ENCODE measurements at regions not wholly inside any gene's neighbourhood (a gene's known extent, or its start where the extent isn't known, plus 50 kb on each side); places are given as distances from the start of the nearest gene placed in this dataset.

GRCh38 chr1:225711236-225711937 lies 58.5 kb upstream of the ENAH start:
- POLR2A ChIA-PET = interaction anchor here (0.6 to 1.4 kb wide), 2 partner anchors 17 to 107 kb away, joined by 3 to 6 read pairs; no protein-coding TSS in a partner anchor
- Histone ChIP-seq H3K36me3 (ENCODE audit: insufficient read depth, low read length) (no peaks in the 10 kb centered on the region), H4K20me1 (ENCODE audit: insufficient read depth, low read length) (no peaks in the 10 kb centered on the region), H3K4me1 (ENCODE audit: insufficient read depth, low read length, poor library complexity, severe bottlenecking) (no peaks in the 10 kb centered on the region), H3K79me2 (ENCODE audit: insufficient read depth, low read depth, low read length) (no peaks in the 10 kb centered on the region), H3K9me3 (ENCODE audit: low read length) (no peaks in the 10 kb centered on the region), H3K9me2 (ENCODE audit: insufficient read depth, low read length) (no peaks in the 10 kb centered on the region), H3K4me2 (ENCODE audit: low read length) (no peak overlapping the region), H2AFZ (ENCODE audit: low read length) (no peak overlapping the region), H3K27ac (ENCODE audit: low read depth, low read length, poor library complexity, severe bottlenecking) (no peak overlapping the region), H3K4me3 (ENCODE audit: low read depth, low read length, poor library complexity, severe bottlenecking) (no peak overlapping the region)
- TF ChIP-seq CTCF (conservative IDR thresholded peaks at IDR 0.05; ENCODE audit: low read length) (no peak), EZH2phosphoT487 (IDR thresholded peaks at IDR 0.05; ENCODE audit: borderline replicate concordance, low read depth, low read length) (no peak)
- intact Hi-C loops (cut with micrococcal nuclease; ENCODE audit: unreplicated experiment) = no loop called here
- CTCF ChIA-PET (ENCODE audit: unreplicated experiment) = no interaction called here
- DNase-seq (ENCODE audit: low spot score) = no peak
- no TSS peak for BruUV-seq (replicated peaks)

GRCh38 chr1:225712391-225712790 lies 59.5 kb upstream of the ENAH start:
- Histone ChIP-seq H3K4me1 (ENCODE audit: insufficient read depth, low read length, poor library complexity, severe bottlenecking) (no peaks in the 10 kb centered on the region), H3K27ac (ENCODE audit: low read depth, low read length, poor library complexity, severe bottlenecking) (no peak overlapping the region), H2AFZ (ENCODE audit: low read length) (no peak overlapping the region), H3K9me3 (ENCODE audit: low read length) (no peaks in the 10 kb centered on the region), H4K20me1 (ENCODE audit: insufficient read depth, low read length) (no peaks in the 10 kb centered on the region), H3K9me2 (ENCODE audit: insufficient read depth, low read length) (no peaks in the 10 kb centered on the region), H3K4me3 (ENCODE audit: low read depth, low read length, poor library complexity, severe bottlenecking) (no peak overlapping the region), H3K4me2 (ENCODE audit: low read length) (no peak overlapping the region), H3K36me3 (ENCODE audit: insufficient read depth, low read length) (no peaks in the 10 kb centered on the region), H3K79me2 (ENCODE audit: insufficient read depth, low read depth, low read length) (no peaks in the 10 kb centered on the region)
- TF ChIP-seq EZH2phosphoT487 (IDR thresholded peaks at IDR 0.05; ENCODE audit: borderline replicate concordance, low read depth, low read length) (no peak), CTCF (conservative IDR thresholded peaks at IDR 0.05; ENCODE audit: low read length) (no peak)
- intact Hi-C loops (cut with micrococcal nuclease; ENCODE audit: unreplicated experiment) = no loop called here
- no peak for DNase-seq (ENCODE audit: low spot score)
- BruUV-seq (replicated peaks) = no TSS peak
- ChIA-PET CTCF (ENCODE audit: unreplicated experiment) (no interaction called here), POLR2A (interaction anchor here (0.6 to 0.7 kb wide), 2 partner anchors 11 to 277 kb away, joined by 3 read pairs; no protein-coding TSS in a partner anchor)

- Histone ChIP-seq H3K79me2 (ENCODE audit: insufficient read depth, low read depth, low read length) (no peaks in the 10 kb centered on the region), H4K20me1 (ENCODE audit: insufficient read depth, low read length) (no peaks in the 10 kb centered on the region), H3K27ac (ENCODE audit: low read depth, low read length, poor library complexity, severe bottlenecking) (no peak overlapping the region), H3K9me2 (ENCODE audit: insufficient read depth, low read length) (no peaks in the 10 kb centered on the region), H3K4me3 (ENCODE audit: low read depth, low read length, poor library complexity, severe bottlenecking) (no peak overlapping the region), H3K9me3 (ENCODE audit: low read length) (no peaks in the 10 kb centered on the region), H3K36me3 (ENCODE audit: insufficient read depth, low read length) (no peaks in the 10 kb centered on the region), H2AFZ (ENCODE audit: low read length) (no peak overlapping the region), H3K4me2 (ENCODE audit: low read length) (no peak overlapping the region), H3K4me1 (ENCODE audit: insufficient read depth, low read length, poor library complexity, severe bottlenecking) (no peaks in the 10 kb centered on the region)
- no TSS peak for BruUV-seq (replicated peaks)
- CTCF ChIA-PET (ENCODE audit: unreplicated experiment) = no interaction called here
- intact Hi-C loops (cut with micrococcal nuclease; ENCODE audit: unreplicated experiment) = no loop called here
- POLR2A ChIA-PET = interaction anchor here (0.6 kb wide), 1 partner anchor 276 kb away, joined by 3 read pairs; no protein-coding TSS in a partner anchor
- TF ChIP-seq EZH2phosphoT487 (IDR thresholded peaks at IDR 0.05; ENCODE audit: borderline replicate concordance, low read depth, low read length) (no peak), CTCF (conservative IDR thresholded peaks at IDR 0.05; ENCODE audit: low read length) (no peak)
- no peak for DNase-seq (ENCODE audit: low spot score)
Measured at GRCh38 chr1:225713281-225713680, 60.4 kb upstream of the ENAH start.
